GM18868 (cell line): ENCODE measurements at regions not wholly inside any gene's neighbourhood (a gene's known extent, or its start where the extent isn't known, plus 50 kb on each side); places are given as distances from the start of the nearest gene placed in this dataset.

ENCODE experiments used
- ATAC-seq: cut with Tn5 transposase; IDR thresholded peaks from one replicate; pipeline ENCODE4 v1.9.1; 2021; ENCODE audit warnings: mild to moderate bottlenecking, moderate library complexity; ENCODE audit not compliant: unreplicated experiment

DNA sequence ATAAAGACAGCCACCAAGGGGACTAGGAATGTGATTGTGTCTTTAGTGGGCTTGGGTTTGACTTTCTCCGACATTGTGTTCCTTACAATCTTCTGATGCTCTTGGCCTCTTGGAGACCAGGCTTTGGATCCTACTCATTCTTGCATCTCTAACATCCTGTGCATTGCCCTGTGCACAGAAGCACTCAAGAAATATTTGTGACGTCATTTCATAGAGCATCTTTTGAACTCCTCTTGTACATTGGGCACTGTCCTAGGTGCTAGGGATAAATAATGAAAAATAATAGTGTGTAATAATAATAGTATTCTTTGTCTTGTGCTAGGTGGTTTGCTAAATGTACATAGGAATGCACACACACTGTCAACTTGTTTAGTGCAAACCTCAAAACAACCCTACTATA, 108.8 kb upstream of the LHX5 start:
- ATAC-seq, result no peak

GRCh38 chr12:113577464-113578129, 105.9 kb upstream of the LHX5 start:
- no peak for ATAC-seq

DNA sequence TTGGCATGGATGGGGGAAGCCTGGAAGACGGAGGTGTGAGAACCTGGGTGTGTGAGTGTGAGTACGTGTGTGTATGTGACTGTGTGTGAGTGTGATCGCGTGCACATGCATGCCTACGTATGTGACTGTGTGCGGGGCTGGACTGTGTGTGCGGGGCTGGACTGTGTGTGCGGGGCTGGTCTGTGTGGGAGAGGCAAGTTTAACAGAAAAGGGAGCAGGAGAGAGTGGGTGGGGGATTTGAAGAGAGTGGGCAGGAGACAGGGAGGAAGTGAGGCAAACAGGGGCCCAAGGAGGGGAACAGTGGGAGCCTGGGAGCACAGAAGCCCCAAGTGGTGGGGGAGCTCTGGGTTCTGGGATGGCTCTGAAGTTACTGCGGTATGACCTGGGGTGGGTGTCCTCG, 103.7 kb upstream of the LHX5 start:
- no peak for ATAC-seq

GRCh38 chr12:113573148-113573547, 101.5 kb upstream of the LHX5 start:
- ATAC-seq, result no peak

DNA sequence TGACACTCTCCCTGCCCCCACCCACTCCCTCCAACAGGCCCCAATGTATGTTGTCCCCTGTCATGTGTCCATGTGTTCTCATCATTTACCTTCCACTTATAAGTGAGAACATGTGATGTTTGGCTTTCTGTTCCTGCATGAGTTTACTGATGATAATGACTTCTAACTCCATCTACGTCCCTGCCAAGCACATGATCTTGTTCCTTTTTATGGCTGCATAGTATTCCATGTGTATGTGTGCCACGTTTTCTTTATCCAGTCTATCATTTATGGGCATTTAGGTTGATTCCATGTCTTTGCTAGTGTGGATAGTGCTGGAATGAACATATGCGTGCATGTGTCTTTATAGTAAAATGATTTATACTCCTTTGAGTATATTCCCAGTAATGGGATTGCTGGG, 100.0 kb upstream of the LHX5 start:
- no peak for ATAC-seq

DNA sequence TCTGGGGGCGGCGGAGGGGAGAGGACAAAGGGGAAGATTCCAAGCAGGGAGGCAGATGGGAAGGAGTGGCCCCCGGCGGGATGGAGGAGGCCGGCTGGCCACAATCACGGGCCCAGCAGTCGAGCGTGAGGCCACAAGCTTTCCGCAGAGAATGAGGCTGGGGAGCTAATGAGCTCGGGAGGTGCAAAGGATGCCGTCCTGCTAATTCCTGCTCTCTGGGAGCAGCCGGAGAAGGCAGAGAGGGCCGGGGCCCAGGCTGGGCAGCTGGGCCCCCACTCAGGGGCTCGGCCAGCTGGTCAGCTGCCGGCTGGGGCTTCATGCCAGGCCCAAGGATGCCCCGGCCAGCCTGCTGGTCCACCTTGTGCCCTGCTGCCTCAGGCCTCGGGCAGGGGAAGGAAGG, 98.1 kb upstream of the LHX5 start:
- ATAC-seq, result no peak

- no peak for ATAC-seq
Observed at GRCh38 chr12:113568021-113568420, 96.3 kb upstream of the LHX5 start.

DNA sequence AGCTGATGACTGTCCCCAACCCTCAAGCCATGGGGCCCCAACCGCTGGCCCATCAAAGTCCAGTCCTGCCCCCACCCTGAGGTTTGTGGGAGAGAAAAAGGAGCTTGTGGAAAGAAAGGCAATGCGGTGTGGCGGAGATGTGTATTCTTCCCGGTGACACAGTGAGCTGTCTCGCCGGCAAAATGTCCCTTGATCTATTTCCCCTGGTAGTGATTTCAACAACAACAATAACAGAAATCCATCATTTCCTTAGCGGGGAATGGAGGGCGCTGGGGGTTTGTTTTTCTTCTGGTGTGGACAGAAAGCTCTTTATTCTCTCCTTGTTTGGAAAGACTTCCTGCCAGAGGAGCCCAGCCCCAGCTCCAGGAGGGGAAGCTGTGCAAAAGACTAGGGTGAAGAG, 93.7 kb upstream of the LHX5 start:
- ATAC-seq, result no peak

DNA sequence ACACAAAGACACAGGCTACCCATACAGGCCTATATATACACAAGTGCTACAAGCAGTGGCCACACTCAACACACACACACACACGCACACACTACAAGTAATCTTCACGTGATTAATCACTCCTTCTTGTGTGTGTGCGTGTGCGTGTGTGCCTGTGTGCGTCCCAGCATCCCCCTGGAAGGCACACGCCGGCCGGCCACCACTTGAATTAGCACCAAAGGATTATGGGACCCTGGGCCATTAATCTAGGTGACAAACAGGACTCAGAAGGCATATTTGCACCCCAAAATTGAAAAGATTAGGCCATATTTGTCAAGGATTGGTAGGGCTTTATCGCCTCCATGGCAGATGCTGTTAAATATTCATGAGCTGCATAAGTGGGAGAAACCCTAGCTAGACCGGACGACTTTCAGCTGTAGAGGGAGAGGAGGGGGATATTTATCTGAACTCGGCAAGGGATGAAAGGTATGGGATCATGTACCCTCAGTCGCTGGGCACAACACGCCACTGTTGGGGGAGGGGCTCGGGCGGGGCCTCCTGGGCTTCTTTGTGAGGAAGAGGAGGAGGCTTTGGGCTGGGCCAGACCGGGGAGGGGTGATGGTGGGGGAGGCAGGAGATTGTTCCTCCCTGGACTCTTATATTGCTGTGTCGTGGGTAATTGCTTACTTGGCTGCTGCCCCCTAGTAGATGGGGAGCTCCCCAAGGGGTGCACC, 89.6 kb upstream of the LHX5 start:
- ATAC-seq, result no peak

- no peak for ATAC-seq
Observed at GRCh38 chr12:113559466-113559865, 87.8 kb upstream of the LHX5 start.

GRCh38 chr12:113555226-113555625, 83.6 kb upstream of the LHX5 start:
- ATAC-seq, result no peak

DNA sequence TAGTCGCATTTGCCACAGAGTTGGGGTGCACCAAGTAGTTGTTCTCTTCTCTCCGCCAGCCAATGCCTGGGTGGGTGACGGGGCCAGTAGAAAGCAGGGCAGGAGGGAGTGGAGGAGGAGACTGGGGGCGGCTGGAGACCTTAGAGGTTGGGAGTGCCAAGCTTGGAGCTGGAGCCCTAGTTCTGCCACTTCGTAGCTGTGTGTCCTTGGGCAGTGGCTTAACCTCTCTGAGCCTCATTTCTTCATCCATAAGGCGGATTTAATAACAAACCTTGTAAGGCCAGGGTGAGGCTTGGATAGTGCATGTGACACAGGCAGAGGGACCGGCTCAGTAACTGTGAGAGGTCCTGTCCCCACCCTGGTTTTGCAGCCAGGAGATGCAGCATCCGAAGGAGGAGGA, 81.1 kb upstream of the LHX5 start:
- ATAC-seq, result no peak

DNA sequence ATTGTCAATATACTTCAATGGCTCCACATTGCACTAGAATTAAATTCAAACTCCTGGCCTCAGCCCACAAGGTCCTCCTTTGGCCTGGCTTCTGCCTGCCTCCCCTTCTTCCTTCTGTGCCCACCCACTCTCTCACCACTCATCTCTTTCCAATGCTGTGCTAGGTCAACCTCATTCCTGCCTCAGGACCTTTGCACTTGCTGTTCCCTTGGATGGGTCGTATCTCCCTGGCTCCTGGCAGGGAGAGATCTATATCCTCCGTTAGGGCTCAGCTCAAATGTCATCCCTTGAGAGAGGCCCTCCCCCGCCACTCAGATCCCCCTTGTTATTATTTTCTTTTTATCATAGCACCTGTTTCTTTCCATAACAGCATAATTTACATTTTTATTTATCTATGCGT, 79.9 kb upstream of the LHX5 start:
- no peak for ATAC-seq

- no peak for ATAC-seq
Observed at GRCh38 chr12:113548467-113548866, 76.8 kb upstream of the LHX5 start.

- no peak for ATAC-seq
Observed at GRCh38 chr12:113546916-113547863, 75.5 kb upstream of the LHX5 start.

DNA sequence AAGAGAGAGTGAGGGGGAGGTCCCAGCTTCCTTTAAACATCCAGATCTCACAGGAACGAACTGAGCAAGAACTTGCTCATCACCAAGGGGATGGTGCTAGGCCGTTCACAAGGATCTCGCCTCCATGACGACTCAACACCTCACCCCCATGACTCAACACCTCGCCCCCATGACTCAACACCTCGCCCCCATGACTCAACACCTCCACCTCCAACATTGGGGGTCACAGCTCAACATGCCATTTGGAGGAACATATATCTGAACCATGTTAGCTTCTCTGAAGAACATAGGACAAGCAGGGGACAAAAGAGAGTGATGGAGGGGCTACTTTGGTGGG, 66.0 kb upstream of the LHX5 start:
- no peak for ATAC-seq

GRCh38 chr12:113537046-113537750, 65.5 kb upstream of the LHX5 start:
- no peak for ATAC-seq

GRCh38 chr12:113535100-113535499, 63.4 kb upstream of the LHX5 start:
- no peak for ATAC-seq

DNA sequence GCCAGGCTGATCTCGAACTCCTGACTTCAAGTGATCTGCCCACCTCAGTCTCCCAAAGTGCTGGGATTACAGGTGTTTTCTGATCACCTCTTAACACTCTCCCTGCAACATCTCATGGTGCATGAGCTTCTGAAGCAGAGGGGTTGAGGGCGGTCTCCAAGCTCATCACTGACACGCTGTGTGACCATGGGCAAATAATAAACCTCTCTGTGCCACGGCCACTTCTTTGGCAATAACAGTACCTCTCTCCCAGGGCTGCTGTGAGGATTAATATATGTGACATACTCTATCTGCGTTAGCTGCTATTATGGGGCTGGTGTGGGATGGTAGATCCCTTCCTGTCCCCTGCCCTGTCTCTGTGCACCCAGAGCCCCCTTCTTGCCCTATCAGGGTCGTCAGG, 62.9 kb upstream of the LHX5 start:
- ATAC-seq, result no peak

GRCh38 chr12:113533842-113534375, 62.2 kb upstream of the LHX5 start:
- no peak for ATAC-seq

- no peak for ATAC-seq
Observed at GRCh38 chr12:113532292-113532691, 60.6 kb upstream of the LHX5 start.
